Medulla oblongata (tissue), 1 donor: ENCODE measurements at regions not wholly inside any gene's neighbourhood (a gene's known extent, or its start where the extent isn't known, plus 50 kb on each side); places are given as distances from the start of the nearest gene placed in this dataset.

Experiments used
- DNase-seq: peaks from one replicate; pipeline ENCODE4 v3.0.0-alpha.2; 2015; ENCODE audit errors: extremely low spot score

- DNase-seq = no peak
Measured at GRCh38 chr3:99500485-99500884, 137.9 kb upstream of the COL8A1 start.

- peak; percentile 48 for DNase-seq
Measured at GRCh38 chr3:99499235-99500158, 138.9 kb upstream of the COL8A1 start.

GRCh38 chr3:99498550-99499234 is 139.7 kb upstream of the COL8A1 start:
- no peak for DNase-seq

GRCh38 chr3:99487894-99488293 is 150.5 kb upstream of the COL8A1 start:
- no peak for DNase-seq

GRCh38 chr3:99485286-99485685 is 153.1 kb upstream of the COL8A1 start:
- DNase-seq = no peak

- DNase-seq = no peak
Measured at GRCh38 chr3:99484871-99485270, 153.5 kb upstream of the COL8A1 start.

- DNase-seq = no peak
Measured at GRCh38 chr3:99483841-99484240, 154.6 kb upstream of the COL8A1 start.

- no peak for DNase-seq
Measured at GRCh38 chr3:99482191-99482590, 156.2 kb upstream of the COL8A1 start.

GRCh38 chr3:99481561-99481960 is 156.8 kb upstream of the COL8A1 start:
- DNase-seq = no peak

GRCh38 chr3:99479768-99480167 is 158.6 kb upstream of the COL8A1 start:
- DNase-seq = no peak

GRCh38 chr3:99477650-99478049 is 160.7 kb upstream of the COL8A1 start:
- no peak for DNase-seq

- DNase-seq = no peak
Measured at GRCh38 chr3:99475229-99475628, 163.2 kb upstream of the COL8A1 start.

- no peak for DNase-seq
Measured at GRCh38 chr3:99474776-99475175, 163.6 kb upstream of the COL8A1 start.

GRCh38 chr3:99473321-99473751 is 165.1 kb upstream of the COL8A1 start:
- no peak for DNase-seq

GRCh38 chr3:99472385-99472784 is 166.0 kb upstream of the COL8A1 start:
- DNase-seq = peak; percentile 36

- DNase-seq = peak; percentile 22
Measured at GRCh38 chr3:99471353-99472323, 166.8 kb upstream of the COL8A1 start.

GRCh38 chr3:99470841-99471240 is 167.6 kb upstream of the COL8A1 start:
- no peak for DNase-seq

GRCh38 chr3:99468918-99469317 is 169.5 kb upstream of the COL8A1 start:
- DNase-seq = no peak

- no peak for DNase-seq
Measured at GRCh38 chr3:99467420-99467819, 171.0 kb upstream of the COL8A1 start.

GRCh38 chr3:99466331-99466730 is 172.1 kb upstream of the COL8A1 start:
- DNase-seq = no peak

GRCh38 chr3:99458013-99458412 is 180.4 kb upstream of the COL8A1 start:
- DNase-seq = no peak

GRCh38 chr3:99442599-99442998 is 195.8 kb upstream of the COL8A1 start:
- DNase-seq = no peak
